ENCODE measurements at regions not wholly inside any gene's neighbourhood (a gene's known extent, or its start where the extent isn't known, plus 50 kb on each side); places are given as distances from the start of the nearest gene placed in this dataset.

GRCh38 chr21:39054066-39054465 lies 129.2 kb downstream of the PSMG1 start:
- no peak for TF ChIP-seq CTCF (IDR thresholded peaks at IDR 0.05)
- no peak for TF ChIP-seq POLR2A (IDR thresholded peaks at IDR 0.05)
